Keratinocyte (primary cell): ENCODE measurements at regions not wholly inside any gene's neighbourhood (a gene's known extent, or its start where the extent isn't known, plus 50 kb on each side); places are given as distances from the start of the nearest gene placed in this dataset.

Experiments
- DNase-seq: peaks from one replicate; pipeline ENCODE4 v3.0.0-alpha.2; 2011; ENCODE audit warnings: low read depth, missing footprints, low spot score
- FAIRE-seq: peaks from 2 replicates; lab custom pipeline; 2011; peaks lifted over from hg19 to GRCh38; lab: Jason Lieb, UNC
- H2AFZ ChIP-seq: 2 replicates; pipeline ENCODE4 v1.6.0; 2012; ENCODE audit warnings: low read length, control low read depth, inconsistent platforms; ENCODE audit not compliant: control insufficient read depth
- H3K27ac ChIP-seq: 2 replicates; pipeline ENCODE4 v1.5.1; 2011; ENCODE audit warnings: low read length; ENCODE audit not compliant: control insufficient read depth, insufficient read depth
- H3K27me3 ChIP-seq: 3 replicates; pipeline ENCODE4 v1.6.0; 2011; ENCODE audit warnings: low read length; ENCODE audit not compliant: control insufficient read depth, insufficient read depth; ENCODE audit errors: extremely low read depth
- H3K36me3 ChIP-seq, 2 experiments: 2 replicates in 1 of 2; 3 replicates in 1 of 2; pipeline ENCODE4 v1.5.1; 2011; ENCODE audit warnings: low read length in 2 of 2, mild to moderate bottlenecking in 1 of 2; ENCODE audit not compliant: control insufficient read depth in 2 of 2, insufficient read depth in 2 of 2; ENCODE audit errors: extremely low read depth in 1 of 2
- H3K4me1 ChIP-seq: 3 replicates; pipeline ENCODE4 v1.5.1; 2011; ENCODE audit warnings: low read length; ENCODE audit not compliant: control insufficient read depth, insufficient read depth; ENCODE audit errors: extremely low read depth
- H3K4me2 ChIP-seq: 3 replicates; pipeline ENCODE4 v1.6.0; 2011; ENCODE audit warnings: low read depth, low read length; ENCODE audit not compliant: control insufficient read depth, insufficient read depth; ENCODE audit errors: extremely low read depth
- H3K4me3 ChIP-seq, 3 experiments: fragments of 200-600 bp in 1 of 3; sonication (generic) in 1 of 3; 2 replicates in 2 of 3; 3 replicates in 1 of 3; pipeline ENCODE4 v1.5.1; 2011 to 2016; ENCODE audit warnings: low read length in 3 of 3, mild to moderate bottlenecking in 3 of 3, control low read depth in 2 of 3, inconsistent platforms in 1 of 3, low read depth in 1 of 3, mixed read lengths in 1 of 3, mixed run types in 1 of 3, moderate library complexity in 1 of 3; ENCODE audit not compliant: control insufficient read depth in 2 of 3, insufficient read depth in 2 of 3; ENCODE audit errors: extremely low read depth in 1 of 3
- H3K79me2 ChIP-seq: 2 replicates; pipeline ENCODE4 v1.6.0; 2012; ENCODE audit warnings: low read length; ENCODE audit not compliant: control insufficient read depth, insufficient read depth
- H3K9ac ChIP-seq: 3 replicates; pipeline ENCODE4 v1.6.0; 2011; ENCODE audit warnings: low read length; ENCODE audit not compliant: control insufficient read depth, insufficient read depth; ENCODE audit errors: extremely low read depth
- H3K9me1 ChIP-seq: 3 replicates; pipeline ENCODE4 v1.6.0; 2011; ENCODE audit warnings: low read length; ENCODE audit not compliant: control insufficient read depth, insufficient read depth; ENCODE audit errors: extremely low read depth
- H3K9me3 ChIP-seq: 2 replicates; pipeline ENCODE4 v1.5.1; 2012; ENCODE audit warnings: low read depth, low read length; ENCODE audit not compliant: control insufficient read depth
- H4K20me1 ChIP-seq: 3 replicates; pipeline ENCODE4 v1.6.0; 2011; ENCODE audit warnings: low read length; ENCODE audit not compliant: control insufficient read depth, insufficient read depth; ENCODE audit errors: extremely low read depth
- EZH2 ChIP-seq: IDR thresholded peaks from one replicate; pipeline ENCODE4 v1.6.1; 2012; ENCODE audit warnings: inconsistent platforms, mild to moderate bottlenecking, low read length, moderate library complexity
- dilution Hi-C: fragments of 300-500 bp; cut with MboI; formaldehyde crosslinking; loops from one replicate; pipeline ENCODE4 v1.7.0; 2020; ENCODE audit warnings: low sequenced_read_pairs; ENCODE audit not compliant: extremely low pct_ligation_motif_present
- TF ChIP-seq, protein P1 (sequence below), 3 experiments: IDR thresholded peaks in 1 of 3; conservative IDR thresholded peaks in 1 of 3; optimal IDR thresholded peaks in 1 of 3; 2 replicates in 2 of 3; 3 replicates in 1 of 3; pipeline versions ENCODE3 to v1.5.1; 2011; ENCODE audit warnings: low read length in 3 of 3, mild to moderate bottlenecking in 3 of 3, moderate library complexity in 2 of 3, control low read depth in 1 of 3, inconsistent platforms in 1 of 3; ENCODE audit not compliant: insufficient read depth in 2 of 3; ENCODE audit errors: extremely low read depth in 1 of 3

DNA sequence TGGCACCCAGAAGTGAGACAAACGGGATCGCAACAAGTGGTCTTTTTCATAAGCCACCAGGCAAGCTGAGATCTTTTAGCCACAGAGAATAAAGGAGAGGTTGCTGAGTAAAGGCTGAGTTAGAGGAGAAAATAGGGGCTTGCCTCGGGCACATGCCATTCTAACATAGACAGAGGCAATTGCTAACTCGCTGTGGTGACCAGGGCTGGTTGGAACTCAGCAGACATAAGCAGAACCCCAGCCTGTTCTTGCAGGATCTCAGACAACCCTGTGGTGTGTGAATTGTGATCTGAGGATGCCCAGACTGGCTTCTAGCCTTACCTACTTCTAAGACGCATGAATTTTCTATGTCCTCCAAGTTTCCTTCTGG lies 300.2 kb downstream of the CDCA7 start:
- Histone ChIP-seq H4K20me1 (no peaks in the 10 kb centered on the region), H3K36me3 (no peaks in the 10 kb centered on the region), H3K9me1 (no peaks in the 10 kb centered on the region), H3K79me2 (no peaks in the 10 kb centered on the region), H3K9ac (peak overlapping the region; percentile 93), H3K4me2 (peak overlapping the region; percentile 97), H3K4me1 (peaks cover 71% of the 10 kb centered on the region), H3K27ac (peak overlapping the region; percentile 99), H3K27me3 (no peaks in the 10 kb centered on the region), H2AFZ (no peak overlapping the region), H3K9me3 (no peaks in the 10 kb centered on the region), H3K4me3 (peak overlapping the region in 2 of 3 experiments; percentile 65 to 75)
- FAIRE-seq, result peak; percentile 99
- TF ChIP-seq EZH2, result no peak
- TF ChIP-seq, protein P1, sequence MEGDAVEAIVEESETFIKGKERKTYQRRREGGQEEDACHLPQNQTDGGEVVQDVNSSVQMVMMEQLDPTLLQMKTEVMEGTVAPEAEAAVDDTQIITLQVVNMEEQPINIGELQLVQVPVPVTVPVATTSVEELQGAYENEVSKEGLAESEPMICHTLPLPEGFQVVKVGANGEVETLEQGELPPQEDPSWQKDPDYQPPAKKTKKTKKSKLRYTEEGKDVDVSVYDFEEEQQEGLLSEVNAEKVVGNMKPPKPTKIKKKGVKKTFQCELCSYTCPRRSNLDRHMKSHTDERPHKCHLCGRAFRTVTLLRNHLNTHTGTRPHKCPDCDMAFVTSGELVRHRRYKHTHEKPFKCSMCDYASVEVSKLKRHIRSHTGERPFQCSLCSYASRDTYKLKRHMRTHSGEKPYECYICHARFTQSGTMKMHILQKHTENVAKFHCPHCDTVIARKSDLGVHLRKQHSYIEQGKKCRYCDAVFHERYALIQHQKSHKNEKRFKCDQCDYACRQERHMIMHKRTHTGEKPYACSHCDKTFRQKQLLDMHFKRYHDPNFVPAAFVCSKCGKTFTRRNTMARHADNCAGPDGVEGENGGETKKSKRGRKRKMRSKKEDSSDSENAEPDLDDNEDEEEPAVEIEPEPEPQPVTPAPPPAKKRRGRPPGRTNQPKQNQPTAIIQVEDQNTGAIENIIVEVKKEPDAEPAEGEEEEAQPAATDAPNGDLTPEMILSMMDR (optimal IDR thresholded peaks at IDR 0.05 in 1 of 3, IDR thresholded peaks at IDR 0.05 in 1 of 3, conservative IDR thresholded peaks at IDR 0.05 in 1 of 3; ENCODE audit: extremely low read depth in 1 of 3, insufficient read depth in 2 of 3, low read length in 3 of 3), result no peak
- dilution Hi-C loops, result no loop called here
- DNase-seq, result no peak

DNA sequence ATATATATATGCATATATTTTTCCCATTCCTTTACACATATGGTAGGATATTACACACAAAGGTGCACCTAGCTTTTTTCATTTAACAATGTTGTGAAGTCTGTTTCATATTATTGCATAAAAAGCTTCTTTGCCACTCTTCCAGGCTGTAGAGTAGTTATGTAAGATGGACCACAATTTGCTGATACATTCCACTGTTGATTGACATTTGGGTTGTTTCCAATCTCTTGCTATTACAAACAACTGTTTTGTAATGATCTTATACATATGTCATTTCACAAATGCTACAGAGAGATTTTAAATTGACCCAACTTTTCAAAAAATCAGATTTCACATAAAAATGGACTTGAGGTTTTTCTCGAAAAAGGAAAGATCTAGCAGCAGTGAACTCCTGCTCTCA lies 301.4 kb downstream of the CDCA7 start:
- dilution Hi-C loops, result no loop called here
- H3K4me3 ChIP-seq, result no peak overlapping the region
- H3K9me1 ChIP-seq, result no peaks in the 10 kb centered on the region
- FAIRE-seq, result peak; percentile 29
- H3K36me3 ChIP-seq, result no peaks in the 10 kb centered on the region
- TF ChIP-seq, protein P1 (optimal IDR thresholded peaks at IDR 0.05 in 1 of 3, IDR thresholded peaks at IDR 0.05 in 1 of 3, conservative IDR thresholded peaks at IDR 0.05 in 1 of 3; ENCODE audit: extremely low read depth in 1 of 3, insufficient read depth in 2 of 3, low read length in 3 of 3), result no peak
- no peak for TF ChIP-seq EZH2
- H3K9ac ChIP-seq, result no peak overlapping the region
- H3K27ac ChIP-seq, result no peak overlapping the region
- H3K27me3 ChIP-seq, result no peaks in the 10 kb centered on the region
- H4K20me1 ChIP-seq, result no peaks in the 10 kb centered on the region
- peaks cover 71% of the 10 kb centered on the region for H3K4me1 ChIP-seq
- no peak for DNase-seq
- no peaks in the 10 kb centered on the region for H3K9me3 ChIP-seq
- H3K4me2 ChIP-seq, result no peak overlapping the region
- H2AFZ ChIP-seq, result no peak overlapping the region
- H3K79me2 ChIP-seq, result no peaks in the 10 kb centered on the region
